NB4 (cell line): ENCODE measurements at regions not wholly inside any gene's neighbourhood (a gene's known extent, or its start where the extent isn't known, plus 50 kb on each side); places are given as distances from the start of the nearest gene placed in this dataset.

Experiments used
- CTCF ChIP-seq: IDR thresholded peaks from one replicate; pipeline ENCODE4 v1.5.1; 2012; ENCODE audit warnings: low read depth, low read length
- POLR2A ChIP-seq: IDR thresholded peaks from 2 replicates; pipeline ENCODE4 v1.6.1; 2011; ENCODE audit warnings: mild to moderate bottlenecking; ENCODE audit not compliant: insufficient read length; ENCODE audit errors: extremely low read depth

GRCh38 chr9:105072476-105072875 is 144.5 kb upstream of the ABCA1 start:
- no peak for TF ChIP-seq CTCF
- TF ChIP-seq POLR2A = no peak
